DND-41 (cell line): ENCODE measurements at regions not wholly inside any gene's neighbourhood (a gene's known extent, or its start where the extent isn't known, plus 50 kb on each side); places are given as distances from the start of the nearest gene placed in this dataset.

Experiments used
- CTCF ChIP-seq: IDR thresholded peaks from 2 replicates; pipeline ENCODE4 v1.5.1; 2012; ENCODE audit warnings: borderline replicate concordance, low read length, moderate library complexity, mild to moderate bottlenecking; ENCODE audit not compliant: poor library complexity, severe bottlenecking; ENCODE audit errors: extremely low read depth
- EZH2 ChIP-seq: IDR thresholded peaks from 3 replicates; pipeline ENCODE4 v1.6.1; 2012; ENCODE audit warnings: borderline replicate concordance, low read depth, mild to moderate bottlenecking, moderate library complexity, low read length, inconsistent platforms; ENCODE audit not compliant: severe bottlenecking

GRCh38 chr2:216312441-216312840, 59.8 kb downstream of the MARCHF4 start:
- no peak for TF ChIP-seq CTCF
- TF ChIP-seq EZH2: no peak
